Colonic mucosa (tissue), 4 donors: ENCODE measurements at regions not wholly inside any gene's neighbourhood (a gene's known extent, or its start where the extent isn't known, plus 50 kb on each side); places are given as distances from the start of the nearest gene placed in this dataset.

ENCODE experiments used
- DNase-seq: peaks from one replicate; pipeline ENCODE4 v3.0.0-alpha.2; 2020
- H3K27ac ChIP-seq: fragments of 200-600 bp; one replicate; pipeline ENCODE4 v1.8.0; 2021
- H3K27me3 ChIP-seq: fragments of 200-600 bp; one replicate; pipeline ENCODE4 v1.8.0; 2021
- H3K36me3 ChIP-seq: fragments of 200-600 bp; one replicate; pipeline ENCODE4 v1.8.0; 2021
- H3K4me1 ChIP-seq: fragments of 200-600 bp; one replicate; pipeline ENCODE4 v1.8.0; 2021; ENCODE audit warnings: mild to moderate bottlenecking
- H3K4me3 ChIP-seq: fragments of 200-600 bp; one replicate; pipeline ENCODE4 v1.8.0; 2021
- H3K9ac ChIP-seq, 2 donors: one replicate each; pipeline ENCODE4 v1.7.0; 2013; ENCODE audit warnings: control low read depth in 2 of 2, low read depth in 2 of 2, low read length in 2 of 2
- H3K9me3 ChIP-seq: fragments of 200-600 bp; one replicate; pipeline ENCODE4 v1.8.0; 2021
- CTCF ChIP-seq: fragments of 200-600 bp; IDR thresholded peaks from one replicate; pipeline ENCODE4 v1.8.0; 2022; ENCODE audit warnings: antibody characterized with exemption, mild to moderate bottlenecking
- intact Hi-C: fragments of 100-400 bp; cut with DNase I; formaldehyde crosslinking; loops from one replicate; pipeline ENCODE4 v1.14.1; 2022
- donor health status: healthy.
- donor health status: DM: no; HTN: no; CAD: no.
- donor health status: DM: no; HTN: no; CAD: no.

GRCh38 chr12:71071536-71072097 lies 86.2 kb downstream of the TSPAN8 start:
- H3K4me3 ChIP-seq, result no peak overlapping the region
- intact Hi-C loops, result no loop called here
- H3K9me3 ChIP-seq, result no peaks in the 10 kb centered on the region
- DNase-seq, result no peak
- TF ChIP-seq CTCF, result no peak
- H3K27ac ChIP-seq, result no peak overlapping the region
- no peak overlapping the region for H3K9ac ChIP-seq
- H3K36me3 ChIP-seq, result no peaks in the 10 kb centered on the region
- H3K4me1 ChIP-seq, result no peaks in the 10 kb centered on the region
- H3K27me3 ChIP-seq, result no peaks in the 10 kb centered on the region

- Histone ChIP-seq H3K9ac (no peak overlapping the region), H3K27me3 (no peaks in the 10 kb centered on the region), H3K9me3 (no peaks in the 10 kb centered on the region), H3K4me1 (no peaks in the 10 kb centered on the region), H3K27ac (no peak overlapping the region), H3K4me3 (no peak overlapping the region), H3K36me3 (no peaks in the 10 kb centered on the region)
- intact Hi-C loops, result no loop called here
- no peak for DNase-seq
- no peak for TF ChIP-seq CTCF
Observed at GRCh38 chr12:71070416-71071128, 87.2 kb downstream of the TSPAN8 start.

GRCh38 chr12:71069311-71069710 lies 88.5 kb downstream of the TSPAN8 start:
- H3K9ac ChIP-seq, result no peak overlapping the region
- no peaks in the 10 kb centered on the region for H3K4me1 ChIP-seq
- no peak for DNase-seq
- TF ChIP-seq CTCF, result no peak
- no peaks in the 10 kb centered on the region for H3K27me3 ChIP-seq
- no peak overlapping the region for H3K27ac ChIP-seq
- no peak overlapping the region for H3K4me3 ChIP-seq
- H3K9me3 ChIP-seq, result no peaks in the 10 kb centered on the region
- intact Hi-C loops, result no loop called here
- no peaks in the 10 kb centered on the region for H3K36me3 ChIP-seq

- Histone ChIP-seq H3K9ac (no peak overlapping the region), H3K4me1 (no peaks in the 10 kb centered on the region), H3K4me3 (no peak overlapping the region), H3K27me3 (no peaks in the 10 kb centered on the region), H3K27ac (no peak overlapping the region), H3K9me3 (no peaks in the 10 kb centered on the region), H3K36me3 (no peaks in the 10 kb centered on the region)
- intact Hi-C loops, result no loop called here
- no peak for DNase-seq
- TF ChIP-seq CTCF, result no peak
Observed at GRCh38 chr12:71063087-71063486, 94.7 kb downstream of the TSPAN8 start.

- no peaks in the 10 kb centered on the region for H3K36me3 ChIP-seq
- H3K9me3 ChIP-seq, result no peaks in the 10 kb centered on the region
- H3K4me3 ChIP-seq, result no peak overlapping the region
- H3K27me3 ChIP-seq, result no peaks in the 10 kb centered on the region
- TF ChIP-seq CTCF, result no peak
- H3K4me1 ChIP-seq, result no peaks in the 10 kb centered on the region
- no peak for DNase-seq
- H3K9ac ChIP-seq, result no peak overlapping the region
- no peak overlapping the region for H3K27ac ChIP-seq
- intact Hi-C loops, result no loop called here
Observed at GRCh38 chr12:71061451-71061850, 96.3 kb downstream of the TSPAN8 start.
